HCT116 (cell line): ENCODE measurements at regions not wholly inside any gene's neighbourhood (a gene's known extent, or its start where the extent isn't known, plus 50 kb on each side); places are given as distances from the start of the nearest gene placed in this dataset.

Source experiments
- ATAC-seq: fragments of 200-7000 bp; cut with Tn5 transposase; 2 replicates; pipeline ENCODE4 v1.9.1; 2020; ENCODE audit warnings: mild to moderate bottlenecking, moderate library complexity
- BruUV-seq: library from RNA; stranded (reverse); fragments of 400-500 nt; replicated peaks from 2 replicates; lab custom pipeline; 2021; lab: Mats Ljungman, UMichigan
- CTCF ChIA-PET: fragments of 300-600 bp; sonication (Branson Sonifier 250); formaldehyde crosslinking; loops from one replicate; lab custom pipeline; 2021; ENCODE audit warnings: antibody characterized with exemption; lab: Charles Lee
- POLR2A ChIA-PET: fragments of 300-600, 350-600 bp; sonication (Branson Sonifier 250); formaldehyde crosslinking; loops from one replicate; lab custom pipeline; 2021; ENCODE audit warnings: antibody characterized with exemption; lab: Charles Lee
- RAD21 ChIA-PET, 2 experiments: fragments of 300-600 bp; sonication (Branson Sonifier 250); formaldehyde crosslinking; loops; one replicate each; lab custom pipeline; 2023; ENCODE audit warnings: low total read pairs in 2 of 2; ENCODE audit not compliant: uncharacterized antibody in 2 of 2, unreplicated experiment in 2 of 2, low non-redundant PET in 1 of 2; lab: Charles Lee
- DNase-seq: peaks from one replicate; pipeline ENCODE4 v3.0.0-alpha.2; 2010; ENCODE audit warnings: low read depth, low spot score
- H2AFZ ChIP-seq: fragments of 200-600 bp; shearing (Covaris generic), sonication (generic); 2 replicates; pipeline ENCODE4 v1.6.1; 2017; ENCODE audit warnings: low read depth, mixed run types, mixed read lengths, antibody characterized with exemption, low read length; ENCODE audit not compliant: poor library complexity, severe bottlenecking
- H3K27ac ChIP-seq: 2 replicates; pipeline ENCODE4 v1.5.1; 2012; ENCODE audit warnings: low read depth, low read length
- H3K27me3 ChIP-seq: fragments of 200-600 bp; sonication (generic); 2 replicates; pipeline ENCODE4 v1.6.1; 2016; ENCODE audit warnings: mixed run types, low read length, mixed read lengths; ENCODE audit not compliant: insufficient read depth
- H3K36me3 ChIP-seq, 2 experiments: fragments of 200-500 bp in 1 of 2; fragments of 200-600 bp in 1 of 2; sonication (Bioruptor generic) in 1 of 2; sonication (generic) in 1 of 2; 2 replicates each; pipeline versions ENCODE4 v1.5.1 to v1.6.1; 2014 to 2016; ENCODE audit warnings: low read length in 2 of 2, inconsistent platforms in 1 of 2, mixed read lengths in 1 of 2, mixed run types in 1 of 2; ENCODE audit not compliant: insufficient read depth in 2 of 2, control insufficient read depth in 1 of 2
- H3K4me1 ChIP-seq, 2 experiments: fragments of 200-600 bp in 1 of 2; sonication (generic) in 1 of 2; 2 replicates each; pipeline versions ENCODE4 v1.5.1 to v1.6.1; 2012 to 2017; ENCODE audit warnings: low read length in 2 of 2, inconsistent platforms in 1 of 2, mild to moderate bottlenecking in 1 of 2, mixed read lengths in 1 of 2, mixed run types in 1 of 2, moderate library complexity in 1 of 2; ENCODE audit not compliant: insufficient read depth in 2 of 2, control insufficient read depth in 1 of 2
- H3K4me2 ChIP-seq: fragments of 200-600 bp; sonication (generic); 2 replicates; pipeline ENCODE4 v1.6.1; 2017; ENCODE audit warnings: mixed run types, low read length, mixed read lengths
- H3K4me3 ChIP-seq, 2 experiments: fragments of 200-600 bp in 1 of 2; sonication (generic) in 1 of 2; replicated peaks in 1 of 2; 2 replicates each; pipeline ENCODE4 v1.5.1; 2011 to 2016; ENCODE audit warnings: low read length in 2 of 2, control low read depth in 1 of 2, low read depth in 1 of 2, mild to moderate bottlenecking in 1 of 2, mixed read lengths in 1 of 2, mixed run types in 1 of 2
- H3K79me2 ChIP-seq: fragments of 200-600 bp; sonication (generic); 2 replicates; pipeline ENCODE4 v1.6.1; 2017; ENCODE audit warnings: mild to moderate bottlenecking, mixed run types, low read length, moderate library complexity, mixed read lengths; ENCODE audit not compliant: insufficient read depth
- H3K9ac ChIP-seq: fragments of 200-600 bp; sonication (generic); 2 replicates; pipeline ENCODE4 v1.6.1; 2016; ENCODE audit warnings: low read length, mixed read lengths
- H3K9me2 ChIP-seq: fragments of 200-600 bp; sonication (generic), shearing (Covaris generic); 2 replicates; pipeline ENCODE4 v1.6.1; 2017; ENCODE audit warnings: mixed run types, mild to moderate bottlenecking, moderate library complexity; ENCODE audit not compliant: insufficient read depth
- H3K9me3 ChIP-seq, 2 experiments: fragments of 200-500 bp in 1 of 2; fragments of 200-600 bp in 1 of 2; sonication (Bioruptor generic) in 1 of 2; sonication (generic) in 1 of 2; 2 replicates each; pipeline ENCODE4 v1.6.1; 2014 to 2017; ENCODE audit warnings: low read length in 2 of 2, mixed read lengths in 2 of 2, inconsistent platforms in 1 of 2, low read depth in 1 of 2, mild to moderate bottlenecking in 1 of 2, mixed run types in 1 of 2, moderate library complexity in 1 of 2; ENCODE audit not compliant: control insufficient read depth in 1 of 2, insufficient read depth in 1 of 2
- H4K20me1 ChIP-seq: fragments of 200-600 bp; sonication (generic), shearing (Covaris generic); 2 replicates; pipeline ENCODE4 v1.6.1; 2017; ENCODE audit warnings: mixed run types, mild to moderate bottlenecking, moderate library complexity; ENCODE audit not compliant: insufficient read depth
- CBX3 ChIP-seq: IDR thresholded peaks from 2 replicates; pipeline ENCODE4 v1.6.1; 2012; ENCODE audit warnings: low read depth
- CEBPB ChIP-seq: IDR thresholded peaks from 2 replicates; pipeline ENCODE4 v1.6.1; 2012; ENCODE audit warnings: low read depth
- ELF1 ChIP-seq: IDR thresholded peaks from 2 replicates; pipeline ENCODE4 v1.6.1; 2012; ENCODE audit warnings: low read depth, borderline replicate concordance
- EZH2 ChIP-seq: fragments of 200-600 bp; sonication (generic); IDR thresholded peaks from 2 replicates; pipeline ENCODE4 v1.6.1; 2017; ENCODE audit warnings: antibody characterized with exemption, mixed run types
- RAD21 ChIP-seq: IDR thresholded peaks from 2 replicates; pipeline ENCODE4 v1.6.1; 2012; ENCODE audit warnings: low read depth, mild to moderate bottlenecking
- SP1 ChIP-seq: IDR thresholded peaks from 2 replicates; pipeline ENCODE4 v1.6.1; 2012; ENCODE audit warnings: low read depth
- YY1 ChIP-seq: IDR thresholded peaks from 2 replicates; pipeline ENCODE4 v1.6.1; 2011; ENCODE audit warnings: low read length, low read depth, moderate library complexity, mild to moderate bottlenecking; ENCODE audit not compliant: insufficient replicate concordance; ENCODE audit errors: extremely low read depth
- ZFX ChIP-seq: fragments of 450-650 bp; IDR thresholded peaks from 2 replicates; pipeline ENCODE4 v1.6.1; 2017
- intact Hi-C: fragments of 100-400 bp; cut with micrococcal nuclease; formaldehyde crosslinking; loops from 2 replicates; pipeline ENCODE4 v1.10.0; 2022
- TF ChIP-seq, protein P1 (sequence below): IDR thresholded peaks from 2 replicates; pipeline ENCODE4 v1.6.1; 2012; ENCODE audit warnings: low read depth
- TF ChIP-seq, protein P2 (sequence below): IDR thresholded peaks from 2 replicates; pipeline ENCODE4 v1.6.1; 2012
- TF ChIP-seq, protein P3 (sequence below): IDR thresholded peaks from 2 replicates; pipeline ENCODE4 v1.6.1; 2011; ENCODE audit warnings: mild to moderate bottlenecking, low read length, moderate library complexity; ENCODE audit not compliant: insufficient replicate concordance; ENCODE audit errors: extremely low read depth

- Histone ChIP-seq H3K27me3 (no peaks in the 10 kb centered on the region), H3K79me2 (no peaks in the 10 kb centered on the region), H3K9me3 (no peaks in the 10 kb centered on the region), H3K36me3 (no peaks in the 10 kb centered on the region), H2AFZ (no peak overlapping the region), H4K20me1 (no peaks in the 10 kb centered on the region), H3K4me3 (no peak overlapping the region), H3K4me1 (no peaks in the 10 kb centered on the region), H3K27ac (no peak overlapping the region), H3K9ac (no peak overlapping the region), H3K9me2 (no peaks in the 10 kb centered on the region), H3K4me2 (no peak overlapping the region)
- ChIA-PET POLR2A (no interaction called here), CTCF (no interaction called here), RAD21 (no interaction called here)
- DNase-seq (no peak), ATAC-seq (no peak)
- intact Hi-C loops: no loop called here
- TF ChIP-seq CEBPB (no peak), YY1 (no peak), SP1 (no peak), EZH2 (no peak), CBX3 (no peak), ELF1 (no peak), ZFX (no peak), RAD21 (no peak)
- TF ChIP-seq, protein P1, sequence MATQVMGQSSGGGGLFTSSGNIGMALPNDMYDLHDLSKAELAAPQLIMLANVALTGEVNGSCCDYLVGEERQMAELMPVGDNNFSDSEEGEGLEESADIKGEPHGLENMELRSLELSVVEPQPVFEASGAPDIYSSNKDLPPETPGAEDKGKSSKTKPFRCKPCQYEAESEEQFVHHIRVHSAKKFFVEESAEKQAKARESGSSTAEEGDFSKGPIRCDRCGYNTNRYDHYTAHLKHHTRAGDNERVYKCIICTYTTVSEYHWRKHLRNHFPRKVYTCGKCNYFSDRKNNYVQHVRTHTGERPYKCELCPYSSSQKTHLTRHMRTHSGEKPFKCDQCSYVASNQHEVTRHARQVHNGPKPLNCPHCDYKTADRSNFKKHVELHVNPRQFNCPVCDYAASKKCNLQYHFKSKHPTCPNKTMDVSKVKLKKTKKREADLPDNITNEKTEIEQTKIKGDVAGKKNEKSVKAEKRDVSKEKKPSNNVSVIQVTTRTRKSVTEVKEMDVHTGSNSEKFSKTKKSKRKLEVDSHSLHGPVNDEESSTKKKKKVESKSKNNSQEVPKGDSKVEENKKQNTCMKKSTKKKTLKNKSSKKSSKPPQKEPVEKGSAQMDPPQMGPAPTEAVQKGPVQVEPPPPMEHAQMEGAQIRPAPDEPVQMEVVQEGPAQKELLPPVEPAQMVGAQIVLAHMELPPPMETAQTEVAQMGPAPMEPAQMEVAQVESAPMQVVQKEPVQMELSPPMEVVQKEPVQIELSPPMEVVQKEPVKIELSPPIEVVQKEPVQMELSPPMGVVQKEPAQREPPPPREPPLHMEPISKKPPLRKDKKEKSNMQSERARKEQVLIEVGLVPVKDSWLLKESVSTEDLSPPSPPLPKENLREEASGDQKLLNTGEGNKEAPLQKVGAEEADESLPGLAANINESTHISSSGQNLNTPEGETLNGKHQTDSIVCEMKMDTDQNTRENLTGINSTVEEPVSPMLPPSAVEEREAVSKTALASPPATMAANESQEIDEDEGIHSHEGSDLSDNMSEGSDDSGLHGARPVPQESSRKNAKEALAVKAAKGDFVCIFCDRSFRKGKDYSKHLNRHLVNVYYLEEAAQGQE: no peak
- TF ChIP-seq, protein P2, sequence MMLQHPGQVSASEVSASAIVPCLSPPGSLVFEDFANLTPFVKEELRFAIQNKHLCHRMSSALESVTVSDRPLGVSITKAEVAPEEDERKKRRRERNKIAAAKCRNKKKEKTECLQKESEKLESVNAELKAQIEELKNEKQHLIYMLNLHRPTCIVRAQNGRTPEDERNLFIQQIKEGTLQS: no peak
- TF ChIP-seq, protein P3, sequence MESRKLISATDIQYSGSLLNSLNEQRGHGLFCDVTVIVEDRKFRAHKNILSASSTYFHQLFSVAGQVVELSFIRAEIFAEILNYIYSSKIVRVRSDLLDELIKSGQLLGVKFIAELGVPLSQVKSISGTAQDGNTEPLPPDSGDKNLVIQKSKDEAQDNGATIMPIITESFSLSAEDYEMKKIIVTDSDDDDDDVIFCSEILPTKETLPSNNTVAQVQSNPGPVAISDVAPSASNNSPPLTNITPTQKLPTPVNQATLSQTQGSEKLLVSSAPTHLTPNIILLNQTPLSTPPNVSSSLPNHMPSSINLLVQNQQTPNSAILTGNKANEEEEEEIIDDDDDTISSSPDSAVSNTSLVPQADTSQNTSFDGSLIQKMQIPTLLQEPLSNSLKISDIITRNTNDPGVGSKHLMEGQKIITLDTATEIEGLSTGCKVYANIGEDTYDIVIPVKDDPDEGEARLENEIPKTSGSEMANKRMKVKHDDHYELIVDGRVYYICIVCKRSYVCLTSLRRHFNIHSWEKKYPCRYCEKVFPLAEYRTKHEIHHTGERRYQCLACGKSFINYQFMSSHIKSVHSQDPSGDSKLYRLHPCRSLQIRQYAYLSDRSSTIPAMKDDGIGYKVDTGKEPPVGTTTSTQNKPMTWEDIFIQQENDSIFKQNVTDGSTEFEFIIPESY: no peak
- no TSS peak for BruUV-seq
Observed at GRCh38 chr4:186999686-187000085, 276.0 kb upstream of the FAT1 start.
